ENCODE measurements at regions not wholly inside any gene's neighbourhood (a gene's known extent, or its start where the extent isn't known, plus 50 kb on each side); places are given as distances from the start of the nearest gene placed in this dataset.
"Not testable (repeated sequence)": the region's sequence is repeated elsewhere in the genome, so short reads cannot be mapped to it uniquely, and the experiment has no call there.

DNA sequence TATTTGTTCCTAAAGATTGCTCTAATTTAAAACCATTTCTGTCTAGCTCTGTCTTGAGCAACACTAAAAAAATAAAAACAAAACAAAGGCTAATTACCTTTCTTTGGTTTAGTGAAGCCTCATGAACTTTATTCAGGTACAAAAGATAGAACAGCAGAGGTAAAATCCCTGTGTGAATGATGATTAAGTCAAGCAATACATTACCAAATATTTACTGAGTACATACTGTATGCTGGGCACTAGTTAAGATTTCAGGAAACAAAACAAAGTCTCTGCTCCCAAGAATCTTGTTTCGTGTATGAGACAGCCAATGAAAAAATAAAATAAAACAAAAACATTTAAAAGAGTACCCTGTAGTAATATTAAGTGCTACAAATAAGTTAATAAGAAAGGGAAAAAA is 257.5 kb downstream of the RND3 start:
- DNase-seq (ENCODE audit: extremely low read depth in 1 of 11, low read depth in 9 of 11, low spot score in 4 of 11): no peak

DNA sequence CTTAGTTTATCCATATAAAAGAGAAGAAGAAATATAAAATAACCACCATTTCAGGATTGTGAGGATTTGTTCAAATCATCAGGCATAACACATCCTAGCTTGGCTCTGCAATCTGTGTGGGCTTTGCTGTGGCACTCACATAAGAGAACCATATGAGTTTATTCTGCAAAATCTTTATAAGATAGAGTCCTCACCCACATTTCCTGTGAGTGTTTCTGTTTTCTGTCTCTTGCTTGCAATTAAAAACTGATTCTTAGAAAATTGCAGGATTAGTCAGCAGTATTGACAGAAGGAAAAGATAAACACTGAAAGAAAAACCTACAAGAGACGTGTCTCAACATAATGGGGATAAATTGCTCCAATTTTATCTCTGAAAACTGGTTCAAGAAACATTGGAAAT is 258.5 kb downstream of the RND3 start:
- no peak for DNase-seq (ENCODE audit: extremely low read depth in 1 of 11, low read depth in 9 of 11, low spot score in 4 of 11)

DNA sequence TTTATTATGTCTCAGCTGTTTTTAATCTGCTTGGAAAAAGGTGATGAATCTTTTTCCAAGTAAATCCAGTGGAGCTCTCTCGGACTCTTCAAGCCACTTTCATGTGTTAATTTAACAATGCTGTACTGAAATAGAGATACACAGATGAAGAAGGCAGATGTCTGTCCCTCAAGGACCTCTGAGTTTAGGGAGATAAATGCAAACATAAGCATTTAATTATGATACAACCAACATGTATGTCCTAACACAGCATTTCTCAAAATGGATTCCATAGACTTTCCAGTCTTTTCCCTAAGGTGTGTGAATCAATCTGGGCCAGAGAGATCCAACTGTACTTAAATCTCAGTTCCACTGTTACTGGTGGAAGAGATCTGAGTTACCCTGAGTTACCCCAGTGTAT is 262.4 kb downstream of the RND3 start:
- DNase-seq (ENCODE audit: extremely low read depth in 1 of 11, low read depth in 9 of 11, low spot score in 4 of 11): no peak

DNA sequence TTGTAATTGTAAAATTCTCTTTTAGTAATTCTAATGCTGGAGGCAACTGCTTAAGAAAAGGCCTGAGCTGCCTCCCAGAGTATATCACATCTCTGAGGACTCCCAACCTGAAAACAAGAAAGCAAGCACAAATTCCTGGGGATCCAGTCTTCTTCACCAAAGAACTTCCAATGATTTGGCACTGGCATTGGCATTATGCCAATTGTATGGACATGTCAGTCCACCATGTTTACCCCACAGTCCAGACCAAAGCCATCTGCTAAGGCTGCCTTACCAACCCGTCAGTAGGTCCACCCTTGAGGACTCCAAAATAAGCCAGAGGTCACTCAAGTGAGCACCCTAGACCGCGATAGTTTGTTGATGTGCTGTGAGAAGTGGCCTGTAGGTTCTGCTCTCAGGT is 263.1 kb downstream of the RND3 start:
- no peak for DNase-seq (ENCODE audit: extremely low read depth in 1 of 11, low read depth in 9 of 11, low spot score in 4 of 11)

DNA sequence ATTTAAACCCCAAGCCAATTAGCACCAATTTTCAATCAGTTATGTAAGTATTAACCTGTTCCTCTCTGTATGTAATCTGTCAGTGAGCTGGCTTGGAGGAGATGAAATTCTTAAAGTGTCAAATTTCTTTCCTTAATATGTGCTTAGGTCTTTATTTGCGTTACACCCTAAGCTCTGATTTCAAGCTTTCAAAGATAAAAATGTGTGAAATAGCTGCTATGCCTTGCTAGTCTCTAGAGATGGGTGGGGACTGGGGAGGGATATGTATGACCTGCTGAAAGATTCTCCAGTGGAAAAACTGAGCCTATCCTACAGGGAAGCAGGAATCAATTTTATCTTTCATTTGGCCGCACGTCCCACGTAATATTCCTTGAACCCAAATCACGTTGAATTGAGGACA is 264.5 kb downstream of the RND3 start:
- DNase-seq (ENCODE audit: extremely low read depth in 1 of 11, low read depth in 9 of 11, low spot score in 4 of 11): no peak

DNA sequence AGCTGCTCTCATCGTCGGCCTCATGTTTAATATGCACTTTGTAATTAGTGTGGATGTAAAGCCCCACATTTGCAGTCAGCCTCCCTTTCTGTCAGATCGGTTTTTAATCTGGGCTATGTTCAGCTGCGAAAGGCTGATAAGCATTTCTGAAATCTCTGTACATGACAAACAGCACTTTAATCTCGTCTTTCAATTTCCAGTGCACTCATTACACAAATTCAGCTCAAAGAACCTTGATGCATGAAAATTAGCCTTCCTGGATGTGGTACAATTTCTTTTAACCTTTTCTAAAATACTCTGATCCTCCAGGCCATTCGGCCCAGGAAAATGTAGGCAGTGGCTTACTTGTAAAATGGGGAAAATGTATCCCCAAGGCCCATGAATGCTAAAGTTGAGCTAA is 265.1 kb downstream of the RND3 start:
- DNase-seq (ENCODE audit: extremely low read depth in 1 of 11, low read depth in 9 of 11, low spot score in 4 of 11): no peak

DNA sequence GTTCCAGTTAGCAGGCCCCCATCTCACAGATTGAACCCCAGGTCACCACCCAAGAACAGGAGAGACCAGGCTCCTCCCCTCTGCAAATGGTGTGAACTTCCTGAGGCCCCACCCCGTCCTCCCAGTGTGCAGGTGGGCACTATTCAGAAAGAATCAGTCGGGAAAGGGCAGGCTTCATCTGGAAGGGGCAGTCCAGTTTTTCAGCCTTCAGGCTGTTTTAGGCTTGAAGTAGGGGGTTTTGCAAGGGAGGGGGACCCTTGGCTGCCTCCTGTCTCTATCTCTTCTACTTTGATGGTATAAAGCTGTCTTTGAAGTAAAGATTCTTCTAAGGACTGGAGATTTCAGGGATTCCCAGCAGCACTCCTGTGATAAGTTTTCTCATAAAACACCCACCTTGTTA is 267.6 kb downstream of the RND3 start:
- DNase-seq (ENCODE audit: extremely low read depth in 1 of 11, low read depth in 9 of 11, low spot score in 4 of 11): no peak

DNA sequence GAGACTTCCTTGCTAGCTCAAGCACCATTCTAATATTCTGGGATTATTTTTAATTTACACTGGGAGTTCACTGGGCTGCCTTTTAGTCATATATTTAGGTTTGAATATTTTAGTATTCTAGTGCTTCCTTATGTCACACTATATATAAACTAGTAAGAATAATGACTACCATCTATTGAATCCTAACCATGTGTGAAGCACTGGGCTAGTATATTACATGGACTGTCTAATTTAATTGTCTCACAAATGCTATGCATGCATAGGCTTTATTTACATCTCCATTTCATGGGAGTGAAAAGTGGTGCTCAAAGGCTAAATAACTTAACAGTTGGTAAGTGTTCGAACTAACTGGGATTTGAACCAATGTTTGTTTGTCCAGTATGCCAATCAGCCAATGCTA is 272.4 kb downstream of the RND3 start:
- DNase-seq (ENCODE audit: extremely low read depth in 1 of 11, low read depth in 9 of 11, low spot score in 4 of 11): peak in 2 of 11 donors; percentile 10 to 24

DNA sequence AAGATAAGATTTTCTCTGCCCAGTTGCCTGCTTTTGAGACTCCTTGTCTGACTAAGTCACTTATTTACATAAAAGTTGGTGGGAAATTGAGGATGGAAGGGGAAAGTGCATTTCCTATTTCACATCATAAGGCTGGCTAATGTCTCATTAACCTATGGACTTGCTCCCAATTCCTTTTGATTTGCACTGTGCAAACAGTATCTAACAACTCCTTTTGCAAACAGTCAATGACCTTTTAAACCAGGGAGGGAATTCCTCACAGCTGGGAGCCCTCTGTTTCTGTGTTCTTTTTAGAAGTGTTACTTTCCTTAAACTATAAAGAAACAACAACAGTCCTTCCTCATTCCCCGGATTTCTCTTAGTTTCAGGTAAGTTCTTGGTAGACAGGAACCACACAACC is 272.8 kb downstream of the RND3 start:
- peak in 4 of 11 donors; percentile 18 to 28 (median 22) for DNase-seq (ENCODE audit: extremely low read depth in 1 of 11, low read depth in 9 of 11, low spot score in 4 of 11)

DNA sequence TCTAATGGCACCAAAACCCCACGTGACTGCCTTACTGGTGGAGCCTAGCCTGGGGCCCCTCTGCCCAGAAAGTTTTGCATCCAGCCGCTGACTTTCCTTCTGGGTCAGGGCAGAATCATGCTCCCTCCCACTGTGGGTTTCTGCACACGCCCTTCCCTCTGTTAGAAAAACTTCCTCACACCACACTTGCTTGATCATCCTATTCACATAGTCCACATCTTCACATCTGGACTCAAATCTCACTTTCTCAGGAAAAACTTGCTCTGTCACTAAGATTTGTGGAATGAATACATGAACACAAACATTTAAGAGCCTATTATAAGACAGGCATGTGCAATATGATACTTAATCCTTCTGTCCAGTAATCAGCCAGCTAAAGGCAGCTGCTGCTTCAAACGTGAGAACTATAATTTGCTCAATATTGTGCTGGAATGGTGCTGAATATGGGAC is 274.7 kb downstream of the RND3 start:
- no peak for DNase-seq (ENCODE audit: extremely low read depth in 1 of 11, low read depth in 9 of 11, low spot score in 4 of 11)

DNA sequence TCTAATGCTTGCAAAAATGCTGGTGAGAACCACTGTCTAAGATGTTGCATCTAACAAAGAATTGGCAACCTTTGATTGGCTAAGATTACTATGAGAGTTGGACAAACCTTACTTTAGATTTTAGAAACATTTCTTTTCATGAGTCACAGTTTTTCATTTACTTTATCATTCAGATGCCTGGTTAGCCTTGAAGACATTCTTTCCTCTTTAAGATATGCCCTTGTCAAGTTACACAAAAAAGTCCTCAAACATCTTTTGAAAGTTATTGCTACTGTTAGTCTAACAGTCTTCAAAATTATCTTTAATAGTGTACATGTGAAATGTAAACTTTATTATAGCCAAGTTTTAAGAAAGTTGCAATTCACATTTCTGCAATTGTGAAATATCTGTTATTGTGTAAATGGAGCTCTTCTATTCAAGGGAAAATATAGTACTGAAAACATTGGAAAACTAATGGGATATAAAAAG is 276.3 kb downstream of the RND3 start:
- DNase-seq (ENCODE audit: extremely low read depth in 1 of 11, low read depth in 9 of 11, low spot score in 4 of 11): no peak

DNA sequence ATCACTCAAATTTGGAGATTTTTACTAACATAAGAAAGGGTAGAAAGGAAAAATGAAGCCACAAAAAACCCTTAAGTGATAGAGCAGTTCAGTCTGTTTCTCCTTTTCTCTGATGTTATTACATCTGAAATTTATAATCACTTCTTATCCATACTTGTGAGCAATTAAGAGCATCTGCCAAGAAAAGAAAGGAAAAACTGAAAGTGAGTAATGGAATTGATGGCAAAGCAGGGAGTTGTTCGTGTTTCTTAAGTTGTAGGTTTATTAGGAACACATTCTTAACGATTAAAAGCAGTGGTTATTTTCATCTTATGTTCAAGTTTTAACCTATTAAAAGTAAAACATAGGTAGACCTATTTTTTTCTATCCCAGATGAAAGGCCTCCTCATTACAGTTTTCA is 277.7 kb downstream of the RND3 start:
- no peak for DNase-seq (ENCODE audit: extremely low read depth in 1 of 11, low read depth in 9 of 11, low spot score in 4 of 11)

DNA sequence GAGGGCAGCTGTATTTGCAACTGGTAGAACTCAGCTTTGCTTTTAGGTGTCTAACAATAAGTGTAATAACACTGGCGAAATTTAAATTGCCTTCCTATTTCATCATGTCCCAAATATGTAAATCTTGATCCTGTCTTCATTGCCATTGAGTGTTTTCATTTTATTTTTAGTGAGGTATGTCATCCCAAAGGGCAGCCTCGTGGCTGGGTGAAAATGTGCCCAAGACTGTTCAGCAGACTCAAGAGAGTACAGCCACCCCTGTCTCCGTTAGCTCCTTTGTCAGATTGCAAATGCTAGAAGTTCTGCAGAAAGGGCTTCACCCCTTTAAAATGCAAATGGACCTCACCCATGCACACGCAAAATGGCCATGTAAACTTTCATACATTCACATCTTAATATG is 278.8 kb downstream of the RND3 start:
- no peak for DNase-seq (ENCODE audit: extremely low read depth in 1 of 11, low read depth in 9 of 11, low spot score in 4 of 11)

DNA sequence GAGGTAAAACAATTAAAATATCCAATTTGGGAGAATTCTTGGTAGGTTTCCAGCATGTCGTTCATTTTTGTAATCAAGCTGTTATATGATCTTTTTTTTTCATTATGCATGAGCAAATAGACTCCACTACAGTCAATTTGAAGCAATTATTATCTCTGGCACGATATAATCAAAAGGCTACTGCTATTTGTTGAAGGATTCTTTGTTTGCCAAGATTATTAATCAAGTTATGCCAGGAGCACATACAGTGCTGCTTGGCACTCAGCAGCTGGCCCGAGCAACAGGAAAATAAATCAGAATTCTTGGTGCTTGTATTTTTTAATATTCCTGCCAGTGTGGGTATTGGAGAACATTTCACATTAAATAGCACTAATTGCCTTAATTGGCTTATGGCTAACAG is 279.5 kb downstream of the RND3 start:
- no peak for DNase-seq (ENCODE audit: extremely low read depth in 1 of 11, low read depth in 9 of 11, low spot score in 4 of 11)

DNA sequence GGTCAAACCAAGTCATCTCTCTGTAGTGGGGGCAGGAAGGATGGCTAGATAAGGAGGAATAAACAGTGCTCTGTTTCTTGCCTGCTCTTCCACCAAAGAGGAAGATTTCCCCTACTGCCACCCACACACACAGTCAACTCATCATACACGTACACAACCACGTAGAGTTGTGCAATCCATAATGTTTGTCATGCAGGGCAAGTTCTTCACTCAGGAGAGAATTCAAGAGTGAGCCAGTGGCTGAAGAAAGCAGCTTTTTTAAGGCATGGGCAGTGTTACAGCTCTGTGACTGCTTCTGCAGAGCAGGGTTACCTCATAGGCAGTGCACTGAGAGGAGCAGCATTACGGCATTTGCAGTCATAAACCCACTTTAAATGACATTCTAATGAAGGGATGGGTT is 283.0 kb downstream of the RND3 start:
- DNase-seq (ENCODE audit: extremely low read depth in 1 of 11, low read depth in 9 of 11, low spot score in 4 of 11): no peak

DNA sequence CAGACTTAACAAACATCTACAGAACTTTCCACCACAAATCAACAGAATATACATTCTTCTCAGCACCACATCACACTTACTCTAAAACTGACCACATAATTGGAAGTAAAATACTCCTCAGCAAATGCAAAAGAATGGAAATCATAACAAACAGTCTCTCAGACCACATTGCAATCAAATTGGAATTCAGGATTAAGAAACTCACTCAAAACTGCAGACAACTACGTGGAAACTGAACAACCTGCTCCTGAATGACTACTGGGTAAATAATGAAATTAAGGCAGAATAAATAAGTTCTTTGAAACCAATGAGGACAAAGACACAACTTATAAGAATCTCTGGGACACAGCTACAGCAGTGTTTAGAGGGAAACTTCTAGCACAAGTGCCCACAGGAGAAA is 292.7 kb downstream of the RND3 start:
- not testable (repeated sequence) for DNase-seq (ENCODE audit: extremely low read depth in 1 of 11, low read depth in 9 of 11, low spot score in 4 of 11)

DNA sequence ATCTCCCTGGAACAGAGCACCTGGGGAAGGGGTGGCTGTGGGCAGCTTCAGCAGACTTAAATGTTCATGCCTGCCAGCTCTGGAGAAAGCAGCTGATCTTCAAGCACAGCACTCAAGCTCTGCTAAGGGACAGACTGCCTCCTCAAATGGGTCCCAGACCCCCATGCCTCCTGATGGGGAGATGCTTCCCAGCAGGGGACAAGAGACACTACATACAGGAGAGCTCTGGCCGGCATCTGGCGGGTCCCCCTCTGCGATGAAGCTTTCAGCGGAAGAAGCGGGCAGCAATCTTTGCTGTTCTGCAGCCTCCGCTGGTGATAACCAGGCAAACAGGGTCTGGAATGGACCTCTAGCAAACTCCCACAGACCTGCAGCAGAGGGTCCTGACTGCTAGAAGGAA is 294.8 kb downstream of the RND3 start:
- no peak for DNase-seq (ENCODE audit: extremely low read depth in 1 of 11, low read depth in 9 of 11, low spot score in 4 of 11)

DNA sequence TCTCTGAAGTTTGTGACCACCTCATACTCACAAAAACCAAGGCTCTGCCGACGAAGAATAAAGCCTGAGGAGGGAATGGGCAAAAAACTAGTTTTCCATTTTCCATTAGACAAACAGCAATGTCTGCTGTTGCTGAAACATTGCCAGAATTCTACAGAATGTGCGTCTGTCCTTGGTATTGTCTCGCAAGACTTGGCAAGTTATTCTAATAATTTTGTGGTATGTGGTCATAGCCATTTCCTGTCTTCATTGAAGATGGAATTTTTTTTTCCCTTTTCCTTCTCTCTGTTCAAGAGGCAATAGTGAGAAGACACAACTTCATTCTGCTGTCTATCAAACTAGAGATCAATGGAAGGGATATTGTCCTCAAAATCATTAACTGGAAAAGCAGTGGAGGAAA is 296.1 kb downstream of the RND3 start:
- DNase-seq (ENCODE audit: extremely low read depth in 1 of 11, low read depth in 9 of 11, low spot score in 4 of 11): no peak

DNA sequence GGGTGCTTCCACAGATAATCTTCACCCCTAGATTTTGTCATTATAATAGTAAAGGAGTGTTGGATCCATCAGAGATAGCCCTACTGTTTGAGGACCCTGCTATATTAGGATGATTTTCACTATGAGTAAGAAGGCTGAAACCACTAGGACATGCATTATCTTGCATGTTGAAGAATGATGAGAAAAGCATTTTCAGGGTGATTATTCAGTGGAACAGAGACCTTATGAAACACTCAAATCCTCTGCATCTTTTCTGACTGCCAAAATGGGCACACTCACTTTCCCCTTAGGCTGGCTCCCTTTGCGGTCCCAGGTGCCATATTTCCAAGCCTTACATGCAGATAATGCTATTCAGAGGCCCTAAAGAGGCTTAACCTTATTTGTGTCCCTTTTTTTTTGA is 296.9 kb downstream of the RND3 start:
- DNase-seq (ENCODE audit: extremely low read depth in 1 of 11, low read depth in 9 of 11, low spot score in 4 of 11): no peak

DNA sequence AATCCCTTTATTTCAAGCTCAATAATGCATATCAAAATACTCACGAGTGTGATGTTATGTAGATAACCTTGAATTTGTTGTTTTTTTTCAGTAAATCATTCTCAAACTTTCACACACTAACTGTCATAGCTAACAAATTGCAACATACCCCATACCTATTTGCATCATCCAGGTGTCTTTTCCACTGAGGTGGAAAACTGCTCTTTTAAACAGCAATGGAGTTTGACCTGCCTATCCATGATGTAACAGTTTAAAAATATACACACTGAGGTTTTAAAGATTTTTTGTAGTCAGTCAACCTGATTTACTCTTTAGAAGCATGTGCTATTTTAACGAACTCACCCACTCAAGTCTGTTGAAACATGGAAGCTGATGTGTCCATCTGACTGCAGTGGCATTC is 298.7 kb downstream of the RND3 start:
- no peak for DNase-seq (ENCODE audit: extremely low read depth in 1 of 11, low read depth in 9 of 11, low spot score in 4 of 11)

DNA sequence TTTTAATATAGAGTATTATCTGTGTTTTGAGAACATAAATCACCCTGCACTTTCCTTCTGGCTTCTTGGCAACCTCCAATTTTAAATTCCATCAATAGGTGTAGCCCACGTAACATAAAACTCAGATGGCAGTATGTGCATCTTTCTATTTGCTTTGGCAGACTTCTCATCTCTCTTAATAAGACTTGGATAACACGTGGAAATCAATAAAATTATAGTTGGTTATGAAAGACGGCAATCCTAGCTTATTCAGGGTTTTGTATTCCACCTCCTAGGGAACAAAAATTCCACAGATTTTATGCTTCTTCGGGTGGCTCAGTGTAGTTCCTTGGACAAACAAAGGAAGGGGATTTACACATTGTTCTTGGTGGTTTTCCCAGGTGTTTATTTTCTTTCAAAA is 299.3 kb downstream of the RND3 start:
- no peak for DNase-seq (ENCODE audit: extremely low read depth in 1 of 11, low read depth in 9 of 11, low spot score in 4 of 11)

All from renal cortex interstitium (tissue), 11 donors.